ENCODE measurements at regions not wholly inside any gene's neighbourhood (a gene's known extent, or its start where the extent isn't known, plus 50 kb on each side); places are given as distances from the start of the nearest gene placed in this dataset.

GRCh38 chr9:129359162-129359811, 181.2 kb upstream of the IER5L start:
- DNase-seq (ENCODE audit: low read depth, low spot score), result no peak
- TF ChIP-seq JUN (IDR thresholded peaks at IDR 0.05; ENCODE audit: borderline replicate concordance, insufficient read depth, insufficient read length, low read depth) (no peak), POLR2A (IDR thresholded peaks at IDR 0.05; ENCODE audit: low read depth, low read length) (no peak), CTCF (IDR thresholded peaks at IDR 0.05; ENCODE audit: extremely low read depth in 1 of 2, insufficient read depth in 1 of 2, low read depth in 1 of 2, low read length in 2 of 2) (no peak), GATA2 (IDR thresholded peaks at IDR 0.05; ENCODE audit: insufficient read depth, insufficient read length, low read depth, low read length) (no peak), FOS (IDR thresholded peaks at IDR 0.05; ENCODE audit: borderline replicate concordance, insufficient read depth, low read length) (no peak), POLR2AphosphoS5 (IDR thresholded peaks at IDR 0.05; ENCODE audit: insufficient read depth, low read depth, low read length) (no peak), MAX (IDR thresholded peaks at IDR 0.05; ENCODE audit: insufficient read depth, insufficient read length) (no peak), EZH2 (IDR thresholded peaks at IDR 0.05; ENCODE audit: borderline replicate concordance, low read depth, low read length, severe bottlenecking) (no peak), MYC (IDR thresholded peaks at IDR 0.05; ENCODE audit: low read depth, low read length) (no peak)
- Histone ChIP-seq H3K9me3 (replicated peaks; ENCODE audit: control insufficient read depth, insufficient read depth, low read length) (no peaks in the 10 kb centered on the region), H4K20me1 (replicated peaks; ENCODE audit: control insufficient read depth, extremely low read depth, insufficient read depth, low read length) (no peaks in the 10 kb centered on the region), H2AFZ (ENCODE audit: low read depth, low read length) (no peak overlapping the region), H3K9ac (replicated peaks; ENCODE audit: extremely low read depth, insufficient read depth, low read length) (no peak overlapping the region), H3K36me3 (ENCODE audit: control insufficient read depth in 2 of 2, extremely low read depth in 1 of 2, insufficient read depth in 2 of 2, low read length in 2 of 2) (no peaks in the 10 kb centered on the region), H3K4me3 (replicated peaks in 1 of 3; ENCODE audit: insufficient read depth in 1 of 3, low read depth in 1 of 3, low read length in 3 of 3) (no peak overlapping the region), H3K4me2 (ENCODE audit: insufficient read depth, low read length) (no peak overlapping the region), H3K9me1 (replicated peaks; ENCODE audit: control insufficient read depth, extremely low read depth, insufficient read depth, low read length) (no peaks in the 10 kb centered on the region), H3K27me3 (ENCODE audit: control insufficient read depth in 2 of 2, insufficient read depth in 2 of 2, low read length in 2 of 2) (no peaks in the 10 kb centered on the region), H3K79me2 (ENCODE audit: control insufficient read depth, insufficient read depth, low read length) (no peaks in the 10 kb centered on the region), H3K27ac (ENCODE audit: insufficient read depth, low read depth, low read length) (no peak overlapping the region), H3K4me1 (ENCODE audit: control insufficient read depth, extremely low read depth, insufficient read depth, low read length) (no peaks in the 10 kb centered on the region)
- ChIA-PET POLR2A (no interaction called here), CTCF (interaction anchor here (0.8 to 1.0 kb wide), 2 partner anchors 11 to 17 kb away, joined by 3 read pairs; no protein-coding TSS in a partner anchor)
- dilution Hi-C loops (cut with MboI; ENCODE audit: extremely low pct_ligation_motif_present, low sequenced_read_pairs), result no loop called here
- no TSS peak for BruUV-seq (replicated peaks)
- intact Hi-C loops (cut with micrococcal nuclease), result no loop called here
- no peak for FAIRE-seq

All from endothelial cell of umbilical vein (primary cell).